Islet of Langerhans (tissue), 1 donor: ENCODE measurements at regions not wholly inside any gene's neighbourhood (a gene's known extent, or its start where the extent isn't known, plus 50 kb on each side); places are given as distances from the start of the nearest gene placed in this dataset.

Experiments used
- FAIRE-seq: peaks from one replicate; lab custom pipeline; 2011; peaks lifted over from hg19 to GRCh38; lab: Jason Lieb, UNC

DNA sequence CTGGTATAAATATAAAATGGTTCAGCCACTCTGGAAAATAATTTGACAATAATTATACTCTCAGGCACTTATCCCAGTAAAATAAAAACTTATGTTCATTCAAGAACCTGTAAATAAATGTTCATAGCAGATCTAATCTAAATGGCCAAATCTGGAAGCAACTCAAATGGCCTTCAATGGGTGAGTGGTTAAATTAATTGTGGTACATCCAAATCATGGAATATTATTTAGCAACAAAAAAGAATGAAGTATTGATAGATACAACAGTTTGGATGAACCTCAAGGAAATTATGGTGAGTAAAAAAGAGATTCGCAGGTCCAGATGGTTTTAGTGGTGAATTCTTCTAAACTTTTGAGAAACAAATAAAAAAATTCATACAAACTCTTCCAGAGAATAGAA lies 287.0 kb upstream of the ZC3H12C start:
- no peak for FAIRE-seq

DNA sequence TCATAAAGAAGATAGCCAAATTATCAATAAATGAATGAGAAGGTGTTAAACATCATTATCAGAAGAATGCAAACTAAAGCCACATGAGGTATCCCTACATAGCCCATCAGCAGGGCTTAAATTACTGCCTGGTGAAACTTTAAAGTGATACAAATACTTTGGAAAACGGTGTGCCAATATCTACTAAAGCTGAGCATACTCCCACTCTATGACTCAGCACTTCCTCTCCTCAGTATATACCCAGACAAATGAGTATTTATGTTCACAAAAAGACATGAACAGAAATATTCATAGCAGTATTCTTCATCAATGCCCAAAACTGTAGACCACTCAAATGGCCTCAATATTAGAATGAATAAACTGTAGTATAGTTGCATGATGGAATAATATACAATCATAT lies 284.6 kb upstream of the ZC3H12C start:
- no peak for FAIRE-seq

DNA sequence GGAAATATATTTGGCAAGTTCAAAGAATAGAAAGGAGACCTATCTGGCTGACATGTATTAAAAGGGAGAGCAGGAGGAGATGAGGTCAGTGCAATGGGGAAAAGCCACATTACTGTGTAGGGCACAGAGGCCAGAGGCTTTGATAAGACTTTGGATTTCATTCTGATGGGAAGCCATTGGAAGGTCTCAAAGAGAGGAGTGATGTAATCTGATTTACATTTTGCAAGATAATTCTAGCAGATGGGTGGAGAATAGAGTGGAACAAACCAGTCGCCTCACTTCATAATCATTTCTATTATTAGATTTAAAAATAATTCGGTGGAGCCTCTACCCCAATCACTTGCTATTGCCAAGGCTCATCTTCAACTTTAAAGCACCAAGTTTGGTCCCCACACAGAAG lies 278.4 kb upstream of the ZC3H12C start:
- FAIRE-seq = no peak

DNA sequence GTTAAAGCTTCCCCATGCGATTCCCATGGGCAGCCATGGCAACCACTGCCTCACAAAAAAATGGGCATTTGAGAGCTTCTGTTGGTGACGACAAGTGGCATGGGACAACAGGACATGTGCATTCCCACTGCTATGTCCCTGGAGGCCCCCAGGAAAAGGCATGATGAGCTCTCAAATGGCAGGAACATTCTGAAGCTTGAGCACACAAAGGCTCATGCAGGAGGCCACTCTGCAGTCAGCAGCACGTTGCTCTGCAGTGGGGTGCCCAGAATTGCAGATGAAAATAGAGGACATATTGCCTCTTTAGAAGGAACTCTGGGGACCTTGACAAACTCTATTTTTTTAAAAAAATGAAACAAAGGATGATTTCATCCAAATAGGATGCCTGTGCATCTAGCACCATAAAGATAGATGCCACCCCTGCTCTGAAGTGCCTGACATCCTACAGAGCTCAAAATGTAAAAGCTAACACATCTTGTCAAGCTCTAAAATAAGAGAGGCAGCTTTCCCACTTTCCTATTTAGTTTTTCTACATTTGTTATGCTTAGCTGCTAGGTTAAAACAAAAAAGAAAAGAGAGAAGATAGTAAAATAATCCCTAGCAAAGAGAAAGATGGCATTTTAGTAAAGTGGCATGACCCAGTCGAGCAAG lies 277.6 kb upstream of the ZC3H12C start:
- FAIRE-seq = no peak

DNA sequence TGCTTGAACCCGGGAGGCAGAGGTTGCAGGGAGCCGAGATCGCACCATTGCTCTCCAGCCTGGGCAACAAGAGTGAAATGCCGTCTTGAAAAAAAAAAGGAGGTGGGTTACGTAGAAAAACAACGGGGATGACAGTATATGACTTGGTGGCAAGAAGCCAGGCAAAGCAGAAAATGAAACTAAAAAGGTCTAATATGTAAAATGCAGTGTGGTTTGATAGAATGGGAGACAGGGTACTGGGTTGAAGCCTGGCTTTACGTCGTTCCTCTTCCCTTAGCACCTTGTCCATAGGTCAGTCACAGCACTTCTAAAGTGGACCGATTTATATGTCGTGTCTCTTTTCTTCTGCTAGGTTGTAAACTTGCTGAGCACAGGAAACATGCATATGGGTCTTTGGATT lies 274.9 kb upstream of the ZC3H12C start:
- no peak for FAIRE-seq

DNA sequence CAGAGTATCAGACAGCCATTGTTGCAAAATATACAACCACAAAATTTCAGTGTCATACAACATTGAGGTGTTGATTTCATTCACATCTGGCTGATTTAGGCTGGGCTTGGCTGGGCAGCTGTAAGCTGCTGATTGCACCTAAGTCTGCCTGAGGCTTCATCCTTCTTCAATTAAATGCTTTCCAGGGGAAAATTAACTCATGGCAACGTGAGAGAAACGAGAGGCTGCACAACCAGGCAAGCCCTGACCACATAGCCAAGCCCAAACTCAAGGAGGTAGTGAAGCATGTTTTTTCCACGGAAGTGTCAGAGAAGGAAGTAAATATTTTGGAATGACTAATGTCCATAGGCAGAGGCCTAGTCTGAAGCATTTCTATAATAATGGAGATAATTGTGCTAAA lies 273.8 kb upstream of the ZC3H12C start:
- no peak for FAIRE-seq

DNA sequence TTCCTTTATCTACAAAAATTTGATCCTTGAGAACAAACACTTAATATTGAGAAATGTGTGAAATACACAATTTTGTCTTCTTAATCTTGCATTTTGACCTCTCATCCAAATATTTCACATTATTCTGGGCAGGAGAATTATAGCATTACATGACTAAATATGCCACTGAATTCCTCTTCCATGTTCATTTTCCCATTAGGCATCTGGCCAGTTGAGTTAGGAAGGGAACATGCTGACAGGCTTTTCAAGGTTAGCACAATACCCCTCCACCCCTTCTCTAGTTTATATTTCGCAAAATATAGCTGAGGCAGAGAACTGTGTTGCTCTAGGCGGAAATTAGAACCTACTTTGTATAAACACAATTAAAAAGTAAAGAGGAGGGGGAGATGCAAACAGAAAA lies 271.7 kb upstream of the ZC3H12C start:
- FAIRE-seq = no peak

DNA sequence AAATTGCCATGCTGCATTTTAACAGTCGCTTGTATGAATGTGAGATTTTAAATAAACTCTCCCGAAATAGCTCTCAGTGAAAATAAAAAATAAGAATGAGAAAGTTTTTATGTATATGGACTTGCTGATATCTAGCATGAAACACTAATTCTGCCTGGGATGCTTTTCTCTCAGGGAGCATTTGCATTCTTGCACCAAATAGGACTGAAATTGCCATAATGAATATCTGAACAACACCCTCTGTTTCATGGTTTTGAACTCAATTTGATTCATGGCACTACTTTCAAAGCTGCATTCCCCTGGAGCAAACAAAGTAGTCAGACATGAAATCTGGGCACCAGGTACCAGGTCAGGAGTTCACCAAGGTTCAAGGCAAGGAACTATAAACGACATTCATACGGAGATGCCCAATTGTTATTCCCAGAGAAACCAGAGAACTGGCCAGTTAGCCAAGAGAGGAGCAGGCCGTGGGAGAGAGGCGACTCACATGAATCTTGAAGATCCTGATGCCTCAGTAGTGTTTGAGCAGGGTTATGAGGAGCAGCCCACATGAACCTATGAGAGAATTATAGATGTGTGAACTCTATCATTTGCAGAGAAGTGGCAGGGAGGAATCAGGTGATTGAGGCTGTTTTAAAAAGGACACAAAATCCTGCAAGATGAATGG lies 270.6 kb upstream of the ZC3H12C start:
- no peak for FAIRE-seq

DNA sequence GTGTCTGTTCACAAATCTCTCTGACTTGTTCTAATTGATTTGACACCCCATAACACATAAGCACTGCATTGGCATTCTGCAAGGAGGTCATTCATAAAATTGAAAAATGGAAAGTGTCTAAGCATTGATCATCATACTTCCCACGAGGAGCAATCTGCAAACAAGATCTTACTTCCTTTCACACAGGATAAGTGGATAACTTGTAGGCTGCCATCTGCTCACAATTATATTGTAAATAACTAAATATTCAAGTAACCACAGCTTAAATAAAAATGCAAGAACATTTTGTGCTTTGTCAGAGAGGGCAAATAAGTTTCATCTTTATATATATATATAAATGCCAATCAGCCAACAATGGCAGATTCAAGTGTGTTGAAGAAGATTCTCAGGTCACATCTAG lies 264.8 kb upstream of the ZC3H12C start:
- FAIRE-seq = no peak

DNA sequence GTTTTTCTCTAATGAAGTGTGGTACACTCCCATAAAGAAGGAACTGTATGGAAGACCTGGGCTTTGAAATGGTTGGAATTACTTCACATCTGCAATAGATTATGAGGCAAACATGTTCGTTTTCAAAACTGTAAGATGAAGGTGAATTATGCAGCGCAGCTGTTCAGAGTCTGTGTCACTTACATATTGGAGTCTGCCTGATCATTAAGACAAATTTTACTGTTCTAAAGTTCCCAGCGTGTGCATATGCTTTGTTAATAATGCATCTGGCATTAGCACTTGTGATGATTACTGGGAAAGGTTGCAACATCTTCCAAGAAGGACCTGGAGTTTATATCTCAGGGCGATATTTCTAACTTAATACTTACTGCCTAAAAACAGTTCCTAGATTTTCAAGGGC lies 255.2 kb upstream of the ZC3H12C start:
- FAIRE-seq = no peak

DNA sequence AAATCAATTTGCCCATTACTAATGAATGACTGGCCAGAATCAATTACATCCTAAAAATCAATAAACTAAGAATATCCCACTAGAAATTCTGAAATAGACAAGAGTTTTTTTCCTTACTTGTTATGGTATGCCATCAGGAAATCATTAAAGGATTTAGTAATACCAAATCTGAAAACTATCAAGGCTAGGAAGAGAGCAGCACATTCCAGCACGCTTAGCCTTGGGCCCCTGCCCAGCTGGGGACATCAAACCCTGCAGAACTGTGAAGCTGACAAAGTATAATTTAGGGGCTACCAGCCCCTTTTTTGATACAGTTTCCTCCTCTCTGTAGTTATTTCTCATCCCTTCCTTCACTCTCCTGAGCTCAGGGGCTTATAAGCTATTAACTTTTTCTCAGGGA lies 247.8 kb upstream of the ZC3H12C start:
- no peak for FAIRE-seq

DNA sequence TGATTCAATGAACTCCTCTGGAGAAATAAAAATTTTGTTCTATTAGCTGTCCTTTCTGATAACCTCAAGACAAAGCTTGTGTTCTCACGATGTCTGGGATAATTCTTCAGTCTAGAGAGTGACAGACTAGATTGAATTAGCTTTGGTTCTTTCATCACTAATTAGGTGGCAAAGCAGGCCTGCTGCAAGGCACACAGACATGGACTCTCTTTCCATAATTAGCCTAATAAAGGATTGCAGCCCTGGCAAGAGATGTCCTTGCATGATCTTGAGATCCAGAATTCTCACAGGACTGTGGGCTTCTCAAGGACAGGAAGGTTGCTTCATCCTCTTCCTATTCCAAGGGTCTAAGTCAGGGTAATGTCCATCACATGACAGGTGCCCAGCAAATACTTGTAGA lies 245.6 kb upstream of the ZC3H12C start:
- no peak for FAIRE-seq

DNA sequence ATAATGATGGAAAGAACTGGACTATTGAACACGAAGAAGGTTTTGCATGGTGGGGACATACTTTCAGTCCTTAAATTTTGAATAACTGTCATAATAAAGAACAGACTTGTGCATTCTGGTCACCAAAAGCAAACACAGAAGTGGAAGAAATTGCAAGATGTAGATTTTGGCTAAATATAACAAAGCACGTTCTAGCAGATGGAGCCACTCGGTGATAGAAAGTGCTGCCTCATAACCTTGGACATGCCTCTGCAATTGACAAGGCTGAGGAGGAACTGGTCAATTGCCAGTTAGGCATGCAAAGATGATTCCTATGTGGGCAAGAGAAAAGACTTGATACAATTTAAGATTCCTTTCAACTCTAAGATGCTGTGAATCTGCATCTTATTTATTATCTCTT lies 244.1 kb upstream of the ZC3H12C start:
- no peak for FAIRE-seq

DNA sequence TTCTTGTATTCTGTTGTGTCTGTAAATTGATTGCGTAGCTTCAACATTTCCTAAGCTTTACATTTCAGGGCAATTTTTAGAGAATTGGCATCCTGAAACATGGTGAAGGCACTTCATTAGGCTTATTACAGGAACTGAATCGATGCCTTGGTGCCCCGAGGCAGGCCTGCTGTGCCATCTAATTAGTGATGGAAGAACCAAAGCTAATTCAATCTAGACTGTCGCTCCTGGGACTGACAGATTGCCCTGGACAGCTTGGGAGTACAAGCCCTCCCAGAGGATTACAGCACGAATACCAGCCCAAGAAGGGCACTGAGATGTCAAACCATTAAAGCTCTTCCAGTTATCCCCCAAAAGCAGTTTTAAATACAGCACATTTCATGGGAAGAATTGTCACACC lies 243.2 kb upstream of the ZC3H12C start:
- no peak for FAIRE-seq

DNA sequence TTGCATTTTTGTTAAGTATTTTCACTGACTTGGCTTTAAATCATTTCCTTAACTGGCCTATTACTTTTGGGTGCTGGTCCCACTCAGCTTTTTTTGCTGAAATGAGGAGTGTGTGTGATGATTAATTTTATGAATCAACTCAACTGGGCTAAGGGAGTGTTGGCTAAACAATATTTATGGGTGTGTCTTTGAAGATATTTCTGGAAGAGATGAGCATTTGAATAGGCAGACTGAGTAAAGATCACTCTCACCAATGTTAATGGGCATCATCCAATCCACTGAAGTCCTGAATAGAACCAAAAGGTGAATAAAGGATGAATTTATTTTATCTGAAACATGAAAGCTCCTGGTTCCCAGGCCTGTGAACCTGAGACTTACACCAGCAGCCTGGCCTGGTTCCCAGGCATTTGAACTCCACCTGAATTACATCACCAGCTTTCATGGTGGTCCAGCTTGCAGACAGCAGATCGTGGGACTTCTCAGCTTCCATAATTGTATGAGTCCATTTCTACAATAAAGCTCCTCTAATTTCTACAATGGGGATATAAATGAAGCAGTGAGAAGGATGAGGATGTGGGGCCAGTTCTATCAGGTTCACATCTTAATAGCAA lies 241.3 kb upstream of the ZC3H12C start:
- FAIRE-seq = no peak

DNA sequence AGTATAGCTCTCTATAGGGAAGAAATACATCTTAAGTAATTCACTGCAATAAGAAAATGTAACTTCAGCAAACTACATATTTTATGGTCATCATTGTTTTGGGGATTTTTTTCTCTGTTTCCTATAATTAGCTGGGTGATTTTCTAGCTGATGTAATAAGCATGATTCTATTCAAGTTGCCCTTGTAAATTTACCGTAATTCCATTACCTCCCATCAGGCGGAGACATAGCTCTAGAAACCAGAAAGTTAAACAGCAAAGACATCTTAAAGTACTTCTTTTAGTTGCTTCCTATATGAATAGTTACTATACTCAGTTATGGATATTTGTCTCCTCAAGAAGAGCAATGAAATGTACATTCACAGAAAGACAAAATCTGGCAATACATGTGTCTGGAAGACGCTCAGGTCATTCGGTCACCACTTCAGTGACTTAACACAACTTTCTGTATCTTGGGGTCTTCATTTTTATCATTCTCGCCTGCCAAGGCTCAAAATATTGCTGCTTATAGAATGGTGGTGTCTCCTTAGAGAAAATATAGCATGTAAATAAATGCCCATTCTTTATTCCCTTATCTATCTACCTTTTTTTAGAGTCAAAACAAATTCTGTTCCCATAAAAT lies 239.9 kb upstream of the ZC3H12C start:
- peak; percentile 64 for FAIRE-seq

DNA sequence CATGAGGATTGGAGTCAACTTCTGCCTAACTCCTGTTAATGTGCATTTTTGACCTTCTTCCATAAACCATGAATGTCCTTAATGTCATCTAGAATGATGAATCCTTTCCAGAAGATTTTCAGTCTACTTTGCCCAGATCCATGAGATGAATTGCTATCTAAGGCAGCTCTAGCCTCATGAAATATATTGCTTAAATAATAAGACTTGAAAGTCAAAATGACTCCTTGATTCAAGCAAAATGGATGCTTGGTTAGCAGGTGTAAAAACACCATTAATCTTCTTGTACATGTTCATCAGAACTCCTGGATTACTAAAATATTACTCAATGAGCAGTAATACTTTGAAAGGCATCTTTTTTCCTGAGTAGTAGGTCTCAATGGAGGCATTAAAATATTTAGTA lies 238.5 kb upstream of the ZC3H12C start:
- FAIRE-seq = no peak

DNA sequence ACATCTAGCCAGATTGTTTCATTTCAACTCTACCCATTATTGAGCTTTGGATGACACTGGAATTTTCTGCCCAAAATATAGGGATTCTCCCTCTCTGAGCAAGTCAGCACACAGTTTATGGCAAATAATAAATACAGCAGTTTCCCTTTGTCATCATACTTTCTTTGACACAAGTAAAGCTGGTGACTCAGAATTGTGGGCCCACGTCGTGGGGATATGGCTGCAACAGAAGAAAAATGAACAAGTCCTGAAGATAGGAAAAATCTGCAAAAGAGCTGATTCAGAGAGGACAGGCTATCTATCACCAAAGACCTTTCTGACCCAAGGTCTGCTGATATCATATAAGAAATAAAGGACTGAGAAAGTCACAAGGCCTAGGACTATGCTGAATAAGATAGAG lies 236.3 kb upstream of the ZC3H12C start:
- FAIRE-seq = no peak

DNA sequence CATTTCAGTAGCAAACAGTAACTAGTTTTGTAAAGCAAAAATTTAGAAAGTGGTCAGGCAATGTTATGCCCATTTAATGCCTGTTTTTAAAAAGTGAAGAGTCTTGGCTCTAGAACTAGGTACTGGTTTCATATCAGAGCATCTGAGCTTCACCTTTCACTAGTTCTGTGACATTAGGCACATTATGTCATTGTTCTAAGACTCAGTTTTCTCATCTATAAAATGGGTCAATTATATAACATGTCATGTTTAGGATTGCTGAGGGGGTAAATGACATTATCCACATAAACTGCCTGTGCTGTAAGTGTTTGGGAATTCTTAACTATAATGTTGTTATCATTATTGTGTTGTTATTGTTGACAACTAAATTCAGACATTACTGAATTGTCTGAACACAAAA lies 235.6 kb upstream of the ZC3H12C start:
- FAIRE-seq = no peak

DNA sequence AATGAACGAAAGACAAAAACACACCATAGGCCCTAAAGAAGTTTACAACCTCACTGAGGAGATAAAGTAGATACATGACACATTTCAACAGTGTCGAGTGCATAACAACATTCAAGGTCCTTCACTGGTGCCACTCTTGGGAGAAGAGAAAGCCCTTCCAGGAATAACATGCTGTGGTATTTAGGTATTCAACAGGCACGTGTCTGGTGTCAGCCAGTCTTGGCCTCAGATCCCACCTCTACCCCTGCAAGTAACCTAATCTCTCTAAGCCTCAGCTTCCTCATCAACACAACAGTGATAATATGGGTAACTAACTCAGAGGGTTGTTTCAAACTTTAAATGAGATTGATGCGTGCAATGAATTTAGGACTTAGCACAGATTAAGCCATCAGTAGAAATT lies 235.0 kb upstream of the ZC3H12C start:
- FAIRE-seq = no peak

DNA sequence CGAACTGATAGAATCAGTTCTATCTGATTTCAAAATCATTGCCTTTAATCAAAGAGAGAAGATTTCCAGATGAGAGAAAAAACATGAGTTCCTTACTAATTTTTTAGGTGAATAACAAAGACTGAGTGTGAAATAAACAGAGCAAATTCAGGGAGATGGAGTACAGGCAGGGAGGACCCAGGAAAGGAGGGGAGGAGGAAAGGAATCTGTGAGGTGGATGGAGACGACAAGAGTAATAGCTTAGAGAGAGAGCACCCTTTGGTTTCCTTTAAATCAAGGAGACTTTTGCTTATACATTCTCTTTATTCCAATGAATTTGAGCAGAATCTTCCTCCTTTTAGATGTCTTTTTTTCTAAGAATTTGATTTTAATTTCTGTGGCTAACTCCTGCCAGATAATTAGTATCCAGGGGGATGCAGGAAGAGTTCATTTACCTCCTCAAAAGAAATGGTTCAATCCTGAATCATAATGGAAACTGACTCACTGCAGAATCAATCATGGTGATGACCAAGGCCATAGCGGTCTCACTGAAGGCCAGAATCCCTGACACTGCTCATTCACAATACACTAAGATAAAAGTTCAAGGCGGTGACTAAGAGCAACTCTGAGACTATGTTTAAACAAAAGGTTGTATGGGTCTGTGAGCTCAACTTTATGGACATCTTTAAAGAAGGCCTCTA lies 234.0 kb upstream of the ZC3H12C start:
- no peak for FAIRE-seq

DNA sequence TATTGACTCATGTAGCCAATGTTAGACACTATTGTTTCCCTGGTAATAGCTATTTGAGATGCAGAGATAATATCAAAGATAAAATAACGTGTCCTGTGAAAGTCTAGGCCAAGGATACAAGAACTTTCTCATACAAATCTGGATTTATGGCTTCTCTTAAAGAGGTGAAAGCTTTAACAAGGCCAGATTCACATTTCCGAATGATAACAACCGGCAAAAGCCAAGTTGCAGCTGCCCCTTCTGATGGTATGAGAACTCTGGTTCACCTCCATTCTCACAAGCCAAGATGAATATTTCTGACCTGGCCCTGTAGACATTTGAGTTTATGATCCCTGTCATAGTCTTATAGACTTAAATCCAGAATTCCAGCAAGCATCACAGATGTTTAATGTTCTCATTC lies 230.4 kb upstream of the ZC3H12C start:
- no peak for FAIRE-seq

DNA sequence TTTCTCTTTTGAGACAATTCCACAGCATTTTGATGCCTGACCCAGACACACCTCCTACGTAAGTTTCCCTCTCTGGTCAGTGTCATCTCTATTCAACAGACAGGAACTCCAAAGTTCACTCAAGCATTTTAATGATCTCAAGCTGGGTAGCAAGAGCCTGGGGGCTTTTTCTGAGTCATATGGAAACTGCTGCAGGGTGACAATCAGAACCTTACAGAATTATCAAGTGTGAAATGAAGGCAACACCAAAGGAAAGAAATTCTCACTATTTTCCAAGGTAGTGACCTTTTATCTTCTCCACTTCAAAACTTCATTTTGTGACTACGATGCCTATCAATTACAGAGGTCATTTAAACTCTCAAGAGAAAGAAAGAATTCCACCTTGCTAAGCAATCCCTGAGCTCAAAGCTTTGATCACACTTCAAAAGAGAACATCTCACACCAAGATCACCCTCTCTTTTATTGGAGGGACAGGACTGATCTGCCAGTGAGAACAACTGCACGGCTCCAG lies 229.0 kb upstream of the ZC3H12C start:
- FAIRE-seq = no peak
